ENCODE measurements at regions not wholly inside any gene's neighbourhood (a gene's known extent, or its start where the extent isn't known, plus 50 kb on each side); places are given as distances from the start of the nearest gene placed in this dataset.
"Not testable (repeated sequence)": the region's sequence is repeated elsewhere in the genome, so short reads cannot be mapped to it uniquely, and the experiment has no call there.

- Histone ChIP-seq H3K9me3 (ENCODE audit: control insufficient read depth, low read length) (no peaks in the 10 kb centered on the region), H3K4me3 (ENCODE audit: extremely low read depth, insufficient read depth, low read length, poor library complexity, severe bottlenecking) (no peak overlapping the region), H3K4me1 (ENCODE audit: control insufficient read depth, insufficient read depth, low read length, poor library complexity, severe bottlenecking) (no peaks in the 10 kb centered on the region), H3K27ac (ENCODE audit: low read depth, low read length, severe bottlenecking) (no peak overlapping the region), H3K36me3 (ENCODE audit: control insufficient read depth, insufficient read depth, low read length) (no peaks in the 10 kb centered on the region)
- 82 to 89% methylated on average over 5 to 7 of the region's 8 CpGs for WGBS, 2 experiments (ENCODE audit: insufficient coverage in 2 of 2)
Measured at GRCh38 chr6:5838656-5839396, 167.9 kb downstream of the NRN1 start.

- 91 to 97% methylated on average over 6 to 9 of the region's 9 CpGs for WGBS, 2 experiments (ENCODE audit: insufficient coverage in 2 of 2)
Measured at GRCh38 chr6:5837323-5837722, 169.4 kb downstream of the NRN1 start.

GRCh38 chr6:5836597-5836996 lies 170.1 kb downstream of the NRN1 start:
- not testable (repeated sequence) for H3K27ac ChIP-seq (ENCODE audit: low read depth, low read length, severe bottlenecking); H3K4me1 ChIP-seq (ENCODE audit: control insufficient read depth, insufficient read depth, low read length, poor library complexity, severe bottlenecking); H3K4me3 ChIP-seq (ENCODE audit: extremely low read depth, insufficient read depth, low read length, poor library complexity, severe bottlenecking); H3K36me3 ChIP-seq (ENCODE audit: control insufficient read depth, insufficient read depth, low read length); H3K9me3 ChIP-seq (ENCODE audit: control insufficient read depth, low read length)
- no CpG with 5 or more reads among the region's 5 CpGs for WGBS, 2 experiments (ENCODE audit: insufficient coverage in 2 of 2)

More at GRCh38 chr6:5837323-5837722, 169.4 kb downstream of the NRN1 start:
- no peaks in the 10 kb centered on the region for H3K9me3 ChIP-seq (ENCODE audit: control insufficient read depth, low read length)
- no peak overlapping the region for H3K27ac ChIP-seq (ENCODE audit: low read depth, low read length, severe bottlenecking)
- H3K36me3 ChIP-seq (ENCODE audit: control insufficient read depth, insufficient read depth, low read length) = no peaks in the 10 kb centered on the region
- H3K4me1 ChIP-seq (ENCODE audit: control insufficient read depth, insufficient read depth, low read length, poor library complexity, severe bottlenecking) = no peaks in the 10 kb centered on the region
- no peak overlapping the region for H3K4me3 ChIP-seq (ENCODE audit: extremely low read depth, insufficient read depth, low read length, poor library complexity, severe bottlenecking)

- Histone ChIP-seq H3K4me3 (ENCODE audit: extremely low read depth, insufficient read depth, low read length, poor library complexity, severe bottlenecking) (no peak overlapping the region), H3K36me3 (ENCODE audit: control insufficient read depth, insufficient read depth, low read length) (no peaks in the 10 kb centered on the region), H3K4me1 (ENCODE audit: control insufficient read depth, insufficient read depth, low read length, poor library complexity, severe bottlenecking) (no peaks in the 10 kb centered on the region), H3K9me3 (ENCODE audit: control insufficient read depth, low read length) (no peaks in the 10 kb centered on the region), H3K27ac (ENCODE audit: low read depth, low read length, severe bottlenecking) (no peak overlapping the region)
- 67% methylated on average over 1 of the region's 3 CpGs; no CpG with 5 or more reads in 1 of the 2 experiments for WGBS, 2 experiments (ENCODE audit: insufficient coverage in 2 of 2)
Measured at GRCh38 chr6:5833120-5833519, 173.6 kb downstream of the NRN1 start.

- 90 to 92% methylated on average over 2 to 3 of the region's 3 CpGs for WGBS, 2 experiments (ENCODE audit: insufficient coverage in 2 of 2)
- H3K9me3 ChIP-seq (ENCODE audit: control insufficient read depth, low read length) = no peaks in the 10 kb centered on the region
- H3K4me1 ChIP-seq (ENCODE audit: control insufficient read depth, insufficient read depth, low read length, poor library complexity, severe bottlenecking) = no peaks in the 10 kb centered on the region
- no peak overlapping the region for H3K27ac ChIP-seq (ENCODE audit: low read depth, low read length, severe bottlenecking)
- no peak overlapping the region for H3K4me3 ChIP-seq (ENCODE audit: extremely low read depth, insufficient read depth, low read length, poor library complexity, severe bottlenecking)
- H3K36me3 ChIP-seq (ENCODE audit: control insufficient read depth, insufficient read depth, low read length) = no peaks in the 10 kb centered on the region
Measured at GRCh38 chr6:5832668-5833067, 174.1 kb downstream of the NRN1 start.

GRCh38 chr6:5831219-5831862 lies 175.4 kb downstream of the NRN1 start:
- H3K27ac ChIP-seq (ENCODE audit: low read depth, low read length, severe bottlenecking); H3K9me3 ChIP-seq (ENCODE audit: control insufficient read depth, low read length); H3K4me1 ChIP-seq (ENCODE audit: control insufficient read depth, insufficient read depth, low read length, poor library complexity, severe bottlenecking); H3K4me3 ChIP-seq (ENCODE audit: extremely low read depth, insufficient read depth, low read length, poor library complexity, severe bottlenecking); H3K36me3 ChIP-seq (ENCODE audit: control insufficient read depth, insufficient read depth, low read length): not testable (repeated sequence)
- whole genome bisulfite sequencing, 2 experiments (ENCODE audit: insufficient coverage in 2 of 2) = 60 to 79% methylated on average over 6 of the region's 8 CpGs

- H3K27ac ChIP-seq (ENCODE audit: low read depth, low read length, severe bottlenecking) = no peak overlapping the region
- no peak overlapping the region for H3K4me3 ChIP-seq (ENCODE audit: extremely low read depth, insufficient read depth, low read length, poor library complexity, severe bottlenecking)
- 79 to 85% methylated on average over 7 to 11 of the region's 11 CpGs for WGBS, 2 experiments (ENCODE audit: insufficient coverage in 2 of 2)
- H3K36me3 ChIP-seq (ENCODE audit: control insufficient read depth, insufficient read depth, low read length) = no peaks in the 10 kb centered on the region
- no peaks in the 10 kb centered on the region for H3K4me1 ChIP-seq (ENCODE audit: control insufficient read depth, insufficient read depth, low read length, poor library complexity, severe bottlenecking)
- H3K9me3 ChIP-seq (ENCODE audit: control insufficient read depth, low read length) = no peaks in the 10 kb centered on the region
Measured at GRCh38 chr6:5828296-5828695, 178.4 kb downstream of the NRN1 start.

GRCh38 chr6:5827056-5827904 lies 179.4 kb downstream of the NRN1 start:
- WGBS, 2 experiments (ENCODE audit: insufficient coverage in 2 of 2) = 85 to 87% methylated on average over 9 of the region's 14 CpGs
- Histone ChIP-seq H3K4me1 (ENCODE audit: control insufficient read depth, insufficient read depth, low read length, poor library complexity, severe bottlenecking) (no peaks in the 10 kb centered on the region), H3K36me3 (ENCODE audit: control insufficient read depth, insufficient read depth, low read length) (no peaks in the 10 kb centered on the region), H3K27ac (ENCODE audit: low read depth, low read length, severe bottlenecking) (no peak overlapping the region), H3K9me3 (ENCODE audit: control insufficient read depth, low read length) (no peaks in the 10 kb centered on the region), H3K4me3 (ENCODE audit: extremely low read depth, insufficient read depth, low read length, poor library complexity, severe bottlenecking) (no peak overlapping the region)

- 73 to 91% methylated on average over 4 of the region's 8 CpGs for WGBS, 2 experiments (ENCODE audit: insufficient coverage in 2 of 2)
- H3K4me3 ChIP-seq (ENCODE audit: extremely low read depth, insufficient read depth, low read length, poor library complexity, severe bottlenecking) = not testable (repeated sequence)
Measured at GRCh38 chr6:5824382-5824983, 182.2 kb downstream of the NRN1 start.

More at GRCh38 chr6:5824382-5824983, 182.2 kb downstream of the NRN1 start:
- H3K9me3 ChIP-seq (ENCODE audit: control insufficient read depth, low read length); H3K27ac ChIP-seq (ENCODE audit: low read depth, low read length, severe bottlenecking); H3K36me3 ChIP-seq (ENCODE audit: control insufficient read depth, insufficient read depth, low read length); H3K4me1 ChIP-seq (ENCODE audit: control insufficient read depth, insufficient read depth, low read length, poor library complexity, severe bottlenecking): not testable (repeated sequence)

Measured in mesodermal cell (in vitro differentiated cells).